ENCODE measurements at regions not wholly inside any gene's neighbourhood (a gene's known extent, or its start where the extent isn't known, plus 50 kb on each side); places are given as distances from the start of the nearest gene placed in this dataset.

DNA sequence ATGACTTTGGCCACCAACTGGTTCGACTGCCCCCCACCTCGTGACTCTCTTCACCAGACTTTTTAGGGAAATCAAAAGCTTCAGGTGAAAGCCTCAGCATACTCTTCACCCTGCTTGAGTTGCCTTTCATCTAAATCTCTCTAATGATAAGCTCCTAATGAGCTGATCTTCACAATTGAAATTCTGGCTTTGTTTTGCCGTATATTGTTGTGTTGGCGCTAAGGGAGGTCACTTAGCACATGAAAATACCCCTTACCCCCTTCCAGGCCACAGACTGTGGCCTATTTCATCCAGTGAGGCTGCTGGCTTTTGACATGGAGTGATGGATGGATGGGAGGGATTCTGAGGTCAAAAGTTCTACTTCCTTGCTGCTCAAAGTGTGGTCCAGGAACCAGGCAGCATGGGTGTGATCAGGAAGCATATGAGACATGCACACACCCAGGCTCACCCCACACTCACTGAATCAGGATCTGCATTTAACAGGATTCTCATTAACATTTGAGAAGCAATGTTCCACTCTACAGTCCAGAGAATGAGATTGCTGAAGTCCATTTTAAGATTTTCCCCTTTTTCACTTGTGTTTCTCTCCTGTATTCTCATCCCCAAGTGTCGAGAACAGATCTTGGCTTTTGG lies 131.4 kb downstream of the DACT1 start:
- no peaks in the 10 kb centered on the region for H3K79me2 ChIP-seq (replicated peaks; ENCODE audit: insufficient read depth, low read length)
- H4K20me1 ChIP-seq (ENCODE audit: insufficient read depth): no peaks in the 10 kb centered on the region
- no peaks in the 10 kb centered on the region for H3F3A ChIP-seq (ENCODE audit: insufficient read depth, low read length, poor library complexity, severe bottlenecking)
- H3K9ac ChIP-seq (ENCODE audit: low read length): no peak overlapping the region
- no peaks in the 10 kb centered on the region for H3K27me3 ChIP-seq (ENCODE audit: insufficient read depth, low read depth, low read length)
- TF ChIP-seq, protein P1, sequence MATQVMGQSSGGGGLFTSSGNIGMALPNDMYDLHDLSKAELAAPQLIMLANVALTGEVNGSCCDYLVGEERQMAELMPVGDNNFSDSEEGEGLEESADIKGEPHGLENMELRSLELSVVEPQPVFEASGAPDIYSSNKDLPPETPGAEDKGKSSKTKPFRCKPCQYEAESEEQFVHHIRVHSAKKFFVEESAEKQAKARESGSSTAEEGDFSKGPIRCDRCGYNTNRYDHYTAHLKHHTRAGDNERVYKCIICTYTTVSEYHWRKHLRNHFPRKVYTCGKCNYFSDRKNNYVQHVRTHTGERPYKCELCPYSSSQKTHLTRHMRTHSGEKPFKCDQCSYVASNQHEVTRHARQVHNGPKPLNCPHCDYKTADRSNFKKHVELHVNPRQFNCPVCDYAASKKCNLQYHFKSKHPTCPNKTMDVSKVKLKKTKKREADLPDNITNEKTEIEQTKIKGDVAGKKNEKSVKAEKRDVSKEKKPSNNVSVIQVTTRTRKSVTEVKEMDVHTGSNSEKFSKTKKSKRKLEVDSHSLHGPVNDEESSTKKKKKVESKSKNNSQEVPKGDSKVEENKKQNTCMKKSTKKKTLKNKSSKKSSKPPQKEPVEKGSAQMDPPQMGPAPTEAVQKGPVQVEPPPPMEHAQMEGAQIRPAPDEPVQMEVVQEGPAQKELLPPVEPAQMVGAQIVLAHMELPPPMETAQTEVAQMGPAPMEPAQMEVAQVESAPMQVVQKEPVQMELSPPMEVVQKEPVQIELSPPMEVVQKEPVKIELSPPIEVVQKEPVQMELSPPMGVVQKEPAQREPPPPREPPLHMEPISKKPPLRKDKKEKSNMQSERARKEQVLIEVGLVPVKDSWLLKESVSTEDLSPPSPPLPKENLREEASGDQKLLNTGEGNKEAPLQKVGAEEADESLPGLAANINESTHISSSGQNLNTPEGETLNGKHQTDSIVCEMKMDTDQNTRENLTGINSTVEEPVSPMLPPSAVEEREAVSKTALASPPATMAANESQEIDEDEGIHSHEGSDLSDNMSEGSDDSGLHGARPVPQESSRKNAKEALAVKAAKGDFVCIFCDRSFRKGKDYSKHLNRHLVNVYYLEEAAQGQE (IDR thresholded peaks at IDR 0.05; ENCODE audit: borderline replicate concordance): no peak
- no peak for TF ChIP-seq POLR2AphosphoS5 (IDR thresholded peaks at IDR 0.05)
- TF ChIP-seq, protein P2, sequence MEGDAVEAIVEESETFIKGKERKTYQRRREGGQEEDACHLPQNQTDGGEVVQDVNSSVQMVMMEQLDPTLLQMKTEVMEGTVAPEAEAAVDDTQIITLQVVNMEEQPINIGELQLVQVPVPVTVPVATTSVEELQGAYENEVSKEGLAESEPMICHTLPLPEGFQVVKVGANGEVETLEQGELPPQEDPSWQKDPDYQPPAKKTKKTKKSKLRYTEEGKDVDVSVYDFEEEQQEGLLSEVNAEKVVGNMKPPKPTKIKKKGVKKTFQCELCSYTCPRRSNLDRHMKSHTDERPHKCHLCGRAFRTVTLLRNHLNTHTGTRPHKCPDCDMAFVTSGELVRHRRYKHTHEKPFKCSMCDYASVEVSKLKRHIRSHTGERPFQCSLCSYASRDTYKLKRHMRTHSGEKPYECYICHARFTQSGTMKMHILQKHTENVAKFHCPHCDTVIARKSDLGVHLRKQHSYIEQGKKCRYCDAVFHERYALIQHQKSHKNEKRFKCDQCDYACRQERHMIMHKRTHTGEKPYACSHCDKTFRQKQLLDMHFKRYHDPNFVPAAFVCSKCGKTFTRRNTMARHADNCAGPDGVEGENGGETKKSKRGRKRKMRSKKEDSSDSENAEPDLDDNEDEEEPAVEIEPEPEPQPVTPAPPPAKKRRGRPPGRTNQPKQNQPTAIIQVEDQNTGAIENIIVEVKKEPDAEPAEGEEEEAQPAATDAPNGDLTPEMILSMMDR (IDR thresholded peaks at IDR 0.05; ENCODE audit: poor library complexity, severe bottlenecking): no peak
- no peak for TF ChIP-seq SMC3 (conservative IDR thresholded peaks at IDR 0.05; ENCODE audit: poor library complexity)
- no peak for TF ChIP-seq TAF1 (IDR thresholded peaks at IDR 0.05; ENCODE audit: low read depth)
- TF ChIP-seq EP300 (conservative IDR thresholded peaks at IDR 0.05; ENCODE audit: poor library complexity, severe bottlenecking): no peak
- TF ChIP-seq RAD21 (conservative IDR thresholded peaks at IDR 0.05): no peak
- TF ChIP-seq EZH2 (IDR thresholded peaks at IDR 0.05; ENCODE audit: borderline replicate concordance, insufficient read depth, low read length, poor library complexity, severe bottlenecking): no peak
- TF ChIP-seq MXI1 (conservative IDR thresholded peaks at IDR 0.05; ENCODE audit: poor library complexity, severe bottlenecking): no peak
- no peaks in the 10 kb centered on the region for H3K9me3 ChIP-seq (ENCODE audit: low read length)
- no peak overlapping the region for H3K4me2 ChIP-seq (ENCODE audit: low read length)
- H2AFZ ChIP-seq (ENCODE audit: low read depth, low read length): no peak overlapping the region
- H3K9me2 ChIP-seq (ENCODE audit: insufficient read depth, low read length): no peaks in the 10 kb centered on the region
- no peak overlapping the region for H3K27ac ChIP-seq (ENCODE audit: low read length)
- H3K4me3 ChIP-seq (ENCODE audit: low read length): no peak overlapping the region
- no peaks in the 10 kb centered on the region for H3K36me3 ChIP-seq (ENCODE audit: insufficient read depth, low read length)

DNA sequence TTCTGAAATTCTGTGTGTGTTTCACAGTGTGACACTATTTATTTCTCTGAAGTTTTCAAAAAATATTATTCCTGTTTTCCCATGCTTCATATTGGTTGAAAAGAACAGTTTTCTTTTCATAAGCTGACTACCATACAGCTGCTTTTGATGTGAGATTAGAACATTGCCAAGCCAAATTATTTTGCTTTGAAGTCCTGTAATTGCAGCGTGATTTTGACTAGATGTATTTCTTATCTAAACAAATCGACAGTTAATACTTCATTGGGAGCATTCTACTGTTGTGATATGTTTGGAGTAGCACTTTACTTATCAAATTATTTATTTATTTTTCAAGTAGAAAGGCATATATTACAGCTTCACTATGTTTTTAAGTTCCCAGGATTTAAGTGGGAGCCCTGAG lies 132.0 kb downstream of the DACT1 start:
- Histone ChIP-seq H3K9ac (ENCODE audit: low read length) (no peak overlapping the region), H3K27me3 (ENCODE audit: insufficient read depth, low read depth, low read length) (no peaks in the 10 kb centered on the region), H3K9me3 (ENCODE audit: low read length) (no peaks in the 10 kb centered on the region), H3K9me2 (ENCODE audit: insufficient read depth, low read length) (no peaks in the 10 kb centered on the region), H3K36me3 (ENCODE audit: insufficient read depth, low read length) (no peaks in the 10 kb centered on the region), H3K4me3 (ENCODE audit: low read length) (no peak overlapping the region), H3K27ac (ENCODE audit: low read length) (no peak overlapping the region), H4K20me1 (ENCODE audit: insufficient read depth) (no peaks in the 10 kb centered on the region), H2AFZ (ENCODE audit: low read depth, low read length) (no peak overlapping the region), H3F3A (ENCODE audit: insufficient read depth, low read length, poor library complexity, severe bottlenecking) (no peaks in the 10 kb centered on the region), H3K4me2 (ENCODE audit: low read length) (no peak overlapping the region), H3K79me2 (replicated peaks; ENCODE audit: insufficient read depth, low read length) (no peaks in the 10 kb centered on the region)
- TF ChIP-seq RAD21 (conservative IDR thresholded peaks at IDR 0.05): no peak
- no peak for TF ChIP-seq TAF1 (IDR thresholded peaks at IDR 0.05; ENCODE audit: low read depth)
- TF ChIP-seq POLR2AphosphoS5 (IDR thresholded peaks at IDR 0.05): no peak
- no peak for TF ChIP-seq SMC3 (conservative IDR thresholded peaks at IDR 0.05; ENCODE audit: poor library complexity)
- no peak for TF ChIP-seq EZH2 (IDR thresholded peaks at IDR 0.05; ENCODE audit: borderline replicate concordance, insufficient read depth, low read length, poor library complexity, severe bottlenecking)
- TF ChIP-seq, protein P2 (IDR thresholded peaks at IDR 0.05; ENCODE audit: poor library complexity, severe bottlenecking): no peak
- TF ChIP-seq EP300 (conservative IDR thresholded peaks at IDR 0.05; ENCODE audit: poor library complexity, severe bottlenecking): no peak
- TF ChIP-seq, protein P1 (IDR thresholded peaks at IDR 0.05; ENCODE audit: borderline replicate concordance): no peak
- TF ChIP-seq MXI1 (conservative IDR thresholded peaks at IDR 0.05; ENCODE audit: poor library complexity, severe bottlenecking): no peak
